CD4-positive, alpha-beta T cell treated with Interleukin-17A for 1 hour (primary cell): ENCODE measurements at regions not wholly inside any gene's neighbourhood (a gene's known extent, or its start where the extent isn't known, plus 50 kb on each side); places are given as distances from the start of the nearest gene placed in this dataset.
"Not testable (repeated sequence)": the region's sequence is repeated elsewhere in the genome, so short reads cannot be mapped to it uniquely, and the experiment has no call there.

ENCODE experiments used
- DNase-seq: peaks from one replicate; pipeline ENCODE4 v3.0.0-alpha.2; 2020

DNA sequence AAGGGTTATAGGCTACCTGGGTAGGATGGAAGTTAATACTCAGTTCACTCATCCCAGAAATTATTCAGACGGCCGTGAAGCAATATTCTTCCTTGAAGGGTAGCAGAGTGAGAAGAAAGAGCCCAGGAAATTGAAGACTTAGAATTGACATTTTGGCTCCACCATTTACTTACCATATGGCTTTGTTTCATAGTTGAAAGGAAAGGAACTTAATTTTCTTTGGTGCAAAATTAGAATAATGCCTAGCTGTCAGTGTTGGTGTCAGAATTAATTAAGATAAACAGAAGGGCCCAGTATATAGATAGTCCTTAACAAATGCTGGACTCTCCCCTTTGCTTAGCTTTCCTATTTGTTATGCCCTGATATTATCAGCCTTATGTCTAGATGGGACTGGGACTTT is 263.2 kb downstream of the KCNJ3 start:
- DNase-seq: no peak

DNA sequence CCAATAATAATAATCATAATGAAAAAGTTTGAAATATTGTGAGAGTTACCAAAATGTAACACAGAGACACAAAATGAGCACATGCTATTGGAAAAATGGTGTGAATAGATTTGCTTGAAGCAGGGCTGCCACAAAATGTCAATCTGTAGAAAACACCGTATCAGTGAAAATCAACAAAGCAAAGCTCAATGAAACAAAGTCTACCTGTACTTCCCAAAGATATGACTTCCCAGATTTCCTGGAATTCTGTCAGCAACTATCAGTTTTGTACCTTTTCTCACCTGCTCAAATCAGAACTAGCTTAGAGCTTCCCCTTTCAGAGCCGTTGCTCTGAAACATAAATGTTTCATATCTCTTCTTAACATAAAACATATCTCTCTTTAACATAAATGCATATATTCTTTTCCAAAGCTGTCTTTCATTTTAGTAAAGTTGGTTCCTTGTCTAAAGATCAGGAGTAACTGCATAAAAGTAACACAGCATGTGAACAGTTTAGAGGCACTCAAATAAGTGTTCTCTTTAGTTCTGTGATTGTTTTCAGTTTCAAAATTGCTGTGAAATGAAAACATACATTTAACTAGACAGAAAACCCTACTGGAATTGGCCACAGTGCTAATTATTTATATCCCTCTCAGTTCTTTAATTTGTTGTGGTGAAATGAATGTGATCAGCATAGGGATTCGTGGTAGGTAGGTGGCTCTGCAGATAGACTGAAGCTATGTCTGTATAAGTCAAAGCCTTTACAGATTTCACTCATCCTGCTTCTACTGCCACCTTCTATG is 262.5 kb downstream of the KCNJ3 start:
- no peak for DNase-seq

DNA sequence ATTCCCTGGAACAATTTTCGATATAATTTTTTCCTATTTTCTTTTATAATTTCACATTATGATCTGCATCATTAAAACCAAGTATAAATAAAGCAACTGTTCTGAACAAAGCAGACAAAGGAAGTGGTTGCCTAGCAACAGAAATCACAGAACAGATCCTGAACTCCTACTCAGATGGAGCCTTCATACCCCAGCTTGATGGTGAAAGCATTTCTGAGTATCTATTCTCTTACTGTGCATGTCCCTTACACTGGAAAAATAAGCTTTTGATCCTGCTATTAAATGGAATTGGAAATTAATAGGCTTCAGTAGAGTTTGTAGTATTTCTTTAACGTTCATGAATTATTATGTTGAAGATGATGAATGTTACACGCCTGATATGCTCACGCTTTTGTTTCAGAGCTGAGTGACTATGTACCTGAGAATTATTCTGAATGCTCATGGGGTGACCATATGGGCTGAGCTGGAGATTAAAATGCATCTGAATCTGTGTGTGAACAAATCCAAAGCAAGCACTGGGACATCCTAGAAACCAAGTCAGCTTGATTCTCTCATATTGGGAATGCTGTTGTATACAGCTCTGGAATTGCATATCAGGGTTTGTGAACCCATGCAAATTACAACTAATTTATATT is 254.0 kb downstream of the KCNJ3 start:
- DNase-seq: no peak

DNA sequence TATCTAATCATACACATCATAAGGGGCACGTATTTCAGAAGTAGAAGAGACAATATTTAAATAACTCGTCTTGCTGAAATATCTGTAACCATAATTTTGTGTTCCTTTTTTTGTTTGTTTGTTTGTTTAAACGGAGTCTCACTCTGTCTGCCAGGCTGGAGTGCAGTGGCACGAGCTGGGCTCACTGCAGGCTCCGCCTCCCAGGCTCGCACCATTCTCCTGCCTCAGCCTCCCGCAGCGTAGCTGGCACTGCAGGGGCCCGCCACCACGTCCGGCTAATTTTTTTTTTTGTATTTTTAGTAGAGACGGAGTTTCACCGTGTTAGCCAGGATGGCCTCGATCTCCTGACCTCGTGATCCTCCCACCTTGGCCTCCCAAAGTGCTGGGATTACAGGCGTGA is 248.9 kb downstream of the KCNJ3 start:
- not testable (repeated sequence) for DNase-seq

DNA sequence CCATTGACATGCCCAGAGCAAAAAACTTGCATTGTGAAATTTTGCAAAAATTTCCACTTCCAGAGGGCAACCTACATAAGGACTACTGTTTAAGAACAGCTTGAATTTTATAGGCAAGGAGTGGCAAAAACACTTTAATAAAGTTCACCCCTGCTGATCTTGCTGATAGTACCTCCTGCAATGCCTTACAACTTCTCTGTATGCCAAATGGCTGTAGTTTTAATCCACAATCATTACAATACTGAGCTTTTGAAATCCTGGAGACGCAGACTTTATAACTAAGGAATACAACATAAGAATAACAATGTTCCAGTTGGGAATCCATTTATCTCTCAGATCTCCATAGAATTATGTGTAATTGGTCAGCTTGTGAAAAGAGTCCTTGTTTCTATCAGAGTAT is 247.5 kb downstream of the KCNJ3 start:
- no peak for DNase-seq

DNA sequence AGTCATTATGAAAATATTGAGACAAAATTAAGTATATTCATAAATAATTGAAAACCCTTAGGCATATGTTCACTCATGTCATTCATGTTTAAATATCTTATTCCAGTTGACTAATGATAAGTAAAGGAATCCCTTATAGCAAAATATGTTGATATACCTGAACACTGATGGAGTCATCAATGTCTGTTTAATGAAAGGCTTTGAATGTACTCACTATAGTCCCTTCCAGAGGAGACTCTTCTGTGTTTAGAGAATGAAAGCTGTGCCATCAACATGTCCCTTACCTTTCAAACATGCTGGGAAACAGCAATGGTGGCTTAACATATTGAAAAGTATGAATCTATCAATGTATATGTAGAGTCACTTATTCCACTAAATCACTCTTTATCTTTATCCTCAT is 242.9 kb downstream of the KCNJ3 start:
- DNase-seq: no peak

DNA sequence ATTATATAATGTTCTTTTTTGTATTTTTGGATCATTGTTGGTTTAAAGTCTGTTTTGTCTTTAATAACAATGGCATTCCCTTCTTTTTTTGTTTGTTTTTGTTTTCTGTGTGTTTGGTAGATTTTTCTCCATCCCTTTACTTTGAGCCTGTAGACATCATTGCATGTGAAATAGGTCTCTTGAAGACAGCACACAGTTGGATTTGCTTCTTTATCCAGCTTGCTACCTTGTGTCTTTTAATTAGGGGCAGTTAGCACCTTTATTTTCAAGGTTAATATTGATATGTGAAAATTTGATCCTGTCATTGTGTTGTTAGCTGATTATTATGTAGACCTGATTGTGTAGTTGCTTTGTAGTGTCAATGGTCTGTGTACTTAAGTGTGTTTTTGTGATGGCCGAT is 235.7 kb downstream of the KCNJ3 start:
- no peak for DNase-seq

DNA sequence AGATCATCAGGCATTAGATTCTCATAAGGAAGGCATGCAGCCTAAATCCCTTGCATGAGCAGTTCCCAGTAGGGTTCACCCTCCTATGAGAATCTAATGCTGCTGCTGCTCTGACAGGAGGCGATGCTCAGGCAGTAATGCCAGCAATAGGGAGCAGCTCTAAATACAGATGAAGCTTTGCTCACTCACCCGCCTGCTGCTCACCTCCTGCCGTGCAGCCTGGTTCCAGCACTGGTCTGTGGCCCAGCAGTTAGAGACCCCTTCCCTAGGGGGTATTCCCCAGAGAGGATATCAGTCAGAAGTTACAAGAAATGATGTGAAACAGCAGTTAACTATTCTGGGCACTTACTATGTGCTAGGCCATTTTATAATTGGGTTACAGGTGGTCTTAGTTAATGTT is 226.0 kb downstream of the KCNJ3 start:
- DNase-seq: no peak

DNA sequence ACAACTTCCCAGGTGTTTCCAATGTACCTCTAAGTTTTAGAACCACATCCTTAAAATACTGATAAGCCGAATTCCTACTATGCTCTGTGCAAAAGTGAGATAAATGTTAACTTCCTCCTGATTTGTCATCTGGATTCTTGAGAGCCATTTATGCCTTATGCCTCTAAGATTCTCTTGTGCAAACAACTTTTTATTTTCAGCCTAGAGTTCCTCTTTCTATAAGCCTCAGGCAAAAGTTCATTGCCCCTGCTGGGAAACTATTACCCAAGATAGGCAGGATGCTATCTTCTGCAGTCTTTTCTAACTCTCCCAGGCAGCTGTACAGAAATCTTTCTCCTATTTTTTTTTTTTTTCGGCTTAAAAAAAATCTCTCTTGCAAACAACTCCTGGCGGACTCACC is 216.1 kb downstream of the KCNJ3 start:
- no peak for DNase-seq

DNA sequence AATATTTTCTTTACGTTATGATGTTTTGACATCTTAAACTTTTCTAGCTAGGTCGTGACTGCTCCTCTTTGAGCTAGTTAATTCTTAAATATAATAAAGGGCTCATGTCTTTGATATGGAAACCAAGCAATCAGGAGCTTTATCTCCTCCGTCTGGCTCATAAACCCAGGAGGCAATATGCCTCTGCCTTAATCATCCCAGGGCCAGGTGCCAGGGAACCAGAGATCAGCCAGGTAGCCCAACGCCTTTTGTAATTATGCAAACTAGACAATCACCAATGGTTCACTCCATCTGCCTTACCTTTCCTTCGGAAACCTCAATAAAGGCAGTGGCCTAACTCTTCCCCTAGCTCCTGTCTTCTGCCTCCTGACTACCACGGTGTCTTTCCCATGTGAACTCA is 213.7 kb downstream of the KCNJ3 start:
- no peak for DNase-seq

DNA sequence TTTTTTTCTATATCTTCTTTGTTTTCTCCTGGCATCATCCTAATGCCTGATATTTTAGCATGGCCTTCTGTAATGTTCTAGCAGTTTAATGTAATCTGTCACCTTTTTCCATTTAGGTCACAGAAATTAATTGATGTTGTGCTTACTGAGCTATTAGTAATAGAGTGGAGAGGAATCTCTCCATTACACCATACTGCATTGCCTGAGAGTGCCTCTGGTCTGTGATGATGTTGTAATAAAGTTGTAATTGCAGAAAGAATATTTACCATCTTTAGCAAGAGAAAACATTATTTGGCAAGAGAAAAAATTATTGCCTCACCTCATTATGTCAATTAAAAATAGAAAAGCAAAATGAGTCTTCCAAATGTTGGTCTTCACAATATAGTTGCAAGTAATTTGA is 213.2 kb downstream of the KCNJ3 start:
- no peak for DNase-seq

DNA sequence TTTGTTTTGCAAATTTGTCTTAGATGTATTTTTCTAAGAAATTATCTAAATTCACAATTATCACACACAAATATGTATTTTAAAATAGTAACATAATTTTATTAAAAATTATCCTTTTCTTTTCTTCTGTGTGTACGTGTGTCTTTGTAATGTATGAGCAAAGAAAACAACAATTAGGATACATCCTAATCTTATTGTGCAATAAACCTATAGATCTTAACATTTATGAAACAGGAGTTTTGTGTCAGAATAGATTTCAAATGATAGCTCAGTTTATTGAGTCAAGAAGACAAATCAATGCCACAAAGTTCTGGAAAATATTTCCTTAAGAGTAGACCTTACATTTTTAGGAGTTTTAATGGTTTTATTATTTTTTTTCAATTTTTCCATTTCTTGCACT is 212.2 kb downstream of the KCNJ3 start:
- no peak for DNase-seq

DNA sequence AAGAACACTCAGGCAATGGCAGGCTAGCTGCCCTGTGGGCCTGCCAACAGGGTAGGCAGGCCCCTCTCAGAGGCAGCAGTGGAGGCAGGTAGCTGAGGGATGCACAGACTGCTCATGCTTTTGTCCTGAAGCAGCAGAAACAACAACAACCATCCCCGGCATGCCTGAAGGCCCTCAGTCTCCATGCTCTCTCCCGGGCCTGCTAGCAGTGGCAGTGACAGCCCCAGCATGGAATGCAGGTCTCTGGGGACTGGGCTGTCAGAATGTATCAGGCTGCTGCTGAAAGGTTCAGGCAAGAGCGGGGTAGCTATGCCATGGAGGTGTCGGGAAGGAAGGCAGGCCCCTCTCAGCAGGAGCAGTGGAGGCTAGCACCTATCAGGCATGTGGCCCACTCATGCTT is 209.8 kb downstream of the KCNJ3 start:
- DNase-seq: no peak
